Activated CD8-positive, alpha-beta T cell treated with anti-CD3 and anti-CD28 coated beads for 36 hours (primary cell): ENCODE measurements at regions not wholly inside any gene's neighbourhood (a gene's known extent, or its start where the extent isn't known, plus 50 kb on each side); places are given as distances from the start of the nearest gene placed in this dataset.

Source experiments
- ATAC-seq: fragments of 200-7000 bp; cut with Tn5 transposase; one replicate; pipeline ENCODE4 v1.10.0; 2021; ENCODE audit warnings: mild to moderate bottlenecking, moderate library complexity
- CTCF ChIA-PET: fragments of 350-600 bp; sonication (Branson Sonifier 250); formaldehyde crosslinking; loops from one replicate; lab custom pipeline; 2021; ENCODE audit warnings: antibody characterized with exemption; lab: Charles Lee
- POLR2A ChIA-PET: fragments of 350-600 bp; sonication (Branson Sonifier 250); formaldehyde crosslinking; loops from one replicate; lab custom pipeline; 2021; ENCODE audit warnings: antibody characterized with exemption; lab: Charles Lee
- DNase-seq: peaks from one replicate; pipeline ENCODE4 v3.0.0-alpha.2; 2020
- H3K27ac Mint-ChIP-seq: one replicate; pipeline ENCODE4 v1.8.0; 2021; ENCODE audit warnings: mild to moderate bottlenecking, mixed read lengths
- H3K27me3 Mint-ChIP-seq: one replicate; pipeline ENCODE4 v1.8.0; 2021; ENCODE audit warnings: mixed read lengths
- H3K36me3 Mint-ChIP-seq: one replicate; pipeline ENCODE4 v1.8.0; 2021; ENCODE audit warnings: low read depth, mixed read lengths
- H3K4me1 Mint-ChIP-seq: one replicate; pipeline ENCODE4 v1.8.0; 2021; ENCODE audit warnings: low read depth, mixed read lengths
- H3K4me3 Mint-ChIP-seq: one replicate; pipeline ENCODE4 v1.8.0; 2021; ENCODE audit warnings: mild to moderate bottlenecking, moderate library complexity, mixed read lengths
- H3K9me3 Mint-ChIP-seq: one replicate; pipeline ENCODE4 v1.8.0; 2021; ENCODE audit warnings: mixed read lengths
- CTCF ChIP-seq: fragments of 200-600 bp; IDR thresholded peaks from one replicate; pipeline ENCODE4 v1.8.0; 2022; ENCODE audit warnings: antibody characterized with exemption, mild to moderate bottlenecking
- intact Hi-C: fragments of 100-400 bp; cut with micrococcal nuclease; formaldehyde crosslinking; loops from one replicate; pipeline ENCODE4 v1.10.0; 2022

GRCh38 chr4:137468836-137469235, 63.5 kb downstream of the PCDH18 start:
- H3K4me3 Mint-ChIP-seq, result no peak overlapping the region
- DNase-seq, result no peak
- peaks cover 7% of the 10 kb centered on the region for H3K9me3 Mint-ChIP-seq
- no peak overlapping the region for H3K27ac Mint-ChIP-seq
- H3K27me3 Mint-ChIP-seq, result no peaks in the 10 kb centered on the region
- ATAC-seq, result no peak
- POLR2A ChIA-PET, result no interaction called here
- intact Hi-C loops, result no loop called here
- no peaks in the 10 kb centered on the region for H3K36me3 Mint-ChIP-seq
- H3K4me1 Mint-ChIP-seq, result no peaks in the 10 kb centered on the region
- no peak for TF ChIP-seq CTCF
- CTCF ChIA-PET, result no interaction called here

GRCh38 chr4:137467537-137467936, 64.8 kb downstream of the PCDH18 start:
- Mint-ChIP-seq H3K36me3 (no peaks in the 10 kb centered on the region), H3K27ac (no peak overlapping the region), H3K27me3 (no peaks in the 10 kb centered on the region), H3K4me1 (no peaks in the 10 kb centered on the region), H3K4me3 (no peak overlapping the region), H3K9me3 (peaks cover 6% of the 10 kb centered on the region)
- ChIA-PET POLR2A (no interaction called here), CTCF (no interaction called here)
- TF ChIP-seq CTCF, result no peak
- intact Hi-C loops, result no loop called here
- DNase-seq, result no peak
- ATAC-seq, result no peak

- POLR2A ChIA-PET, result no interaction called here
- intact Hi-C loops, result no loop called here
- H3K36me3 Mint-ChIP-seq, result no peaks in the 10 kb centered on the region
- CTCF ChIA-PET, result no interaction called here
- H3K27me3 Mint-ChIP-seq, result no peaks in the 10 kb centered on the region
- peaks cover 5% of the 10 kb centered on the region for H3K9me3 Mint-ChIP-seq
- no peaks in the 10 kb centered on the region for H3K4me1 Mint-ChIP-seq
- H3K27ac Mint-ChIP-seq, result no peak overlapping the region
- H3K4me3 Mint-ChIP-seq, result no peak overlapping the region
- TF ChIP-seq CTCF, result no peak
- ATAC-seq (no peak), DNase-seq (no peak)
Observed at GRCh38 chr4:137463377-137464003, 68.8 kb downstream of the PCDH18 start.

- CTCF ChIA-PET, result no interaction called here
- TF ChIP-seq CTCF, result no peak
- Mint-ChIP-seq H3K4me3 (no peak overlapping the region), H3K27me3 (no peaks in the 10 kb centered on the region), H3K36me3 (no peaks in the 10 kb centered on the region), H3K27ac (no peak overlapping the region), H3K9me3 (peaks cover 3% of the 10 kb centered on the region), H3K4me1 (no peaks in the 10 kb centered on the region)
- no peak for ATAC-seq
- no peak for DNase-seq
- POLR2A ChIA-PET, result no interaction called here
- intact Hi-C loops, result no loop called here
Observed at GRCh38 chr4:137455647-137456321, 76.5 kb downstream of the PCDH18 start.

- intact Hi-C loops, result no loop called here
- Mint-ChIP-seq H3K27ac (no peak overlapping the region), H3K4me1 (no peaks in the 10 kb centered on the region), H3K36me3 (no peaks in the 10 kb centered on the region), H3K4me3 (no peak overlapping the region), H3K27me3 (no peaks in the 10 kb centered on the region), H3K9me3 (peaks cover 3% of the 10 kb centered on the region)
- no peak for DNase-seq
- POLR2A ChIA-PET, result no interaction called here
- CTCF ChIA-PET, result no interaction called here
- ATAC-seq, result no peak
- TF ChIP-seq CTCF, result no peak
Observed at GRCh38 chr4:137454767-137455166, 77.5 kb downstream of the PCDH18 start.
